KBM-7 (cell line): ENCODE measurements at regions not wholly inside any gene's neighbourhood (a gene's known extent, or its start where the extent isn't known, plus 50 kb on each side); places are given as distances from the start of the nearest gene placed in this dataset.
A peak's percentile ranks its signal among the peaks of the same experiment; 100 is the strongest.

Experiments
- DNase-seq: peaks from one replicate; pipeline ENCODE4 v3.0.0-alpha.2; 2015
- in situ Hi-C: fragments of 300-500 bp; cut with MboI; formaldehyde crosslinking; loops from 2 replicates; pipeline ENCODE4 v1.14.3; 2020; ENCODE audit warnings: low sequenced_read_pairs, low pct_unique_long_range_greater_than_20kb, mixed read lengths

DNA sequence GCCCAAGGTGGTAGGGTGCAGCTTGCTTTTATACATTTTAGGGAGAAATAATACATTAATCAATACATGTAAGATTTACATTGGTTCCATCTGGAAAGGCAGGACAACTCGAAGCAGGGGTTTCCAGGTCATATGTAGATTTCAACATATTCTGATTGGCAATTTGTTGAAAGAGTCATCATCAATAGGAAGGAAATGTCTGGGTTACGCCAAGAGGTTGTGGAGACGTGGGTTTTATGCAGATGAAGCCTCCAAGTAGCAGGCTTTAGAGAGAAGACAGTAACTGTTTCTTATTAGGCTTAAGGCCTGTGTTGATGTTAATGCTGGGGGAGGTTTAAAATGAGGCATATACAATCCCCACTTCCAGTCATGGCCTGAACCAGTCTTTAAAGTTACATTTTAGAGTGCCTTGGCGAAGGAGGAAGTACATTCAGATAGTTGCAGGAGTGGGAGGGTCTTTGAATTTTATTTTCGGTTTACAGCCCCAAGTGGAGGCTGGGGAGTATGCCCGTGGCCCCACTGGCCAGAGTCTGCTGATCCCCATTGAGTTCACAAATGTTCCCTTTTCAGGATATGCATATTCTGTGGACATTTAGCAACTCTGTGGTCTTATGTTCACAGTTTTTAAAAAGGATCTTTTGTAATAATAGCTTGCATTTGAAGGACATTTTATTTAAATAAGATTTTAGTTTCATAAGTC, 166.0 kb upstream of the GDF10 start:
- in situ Hi-C loops: no loop called here
- peak; percentile 58 for DNase-seq

DNA sequence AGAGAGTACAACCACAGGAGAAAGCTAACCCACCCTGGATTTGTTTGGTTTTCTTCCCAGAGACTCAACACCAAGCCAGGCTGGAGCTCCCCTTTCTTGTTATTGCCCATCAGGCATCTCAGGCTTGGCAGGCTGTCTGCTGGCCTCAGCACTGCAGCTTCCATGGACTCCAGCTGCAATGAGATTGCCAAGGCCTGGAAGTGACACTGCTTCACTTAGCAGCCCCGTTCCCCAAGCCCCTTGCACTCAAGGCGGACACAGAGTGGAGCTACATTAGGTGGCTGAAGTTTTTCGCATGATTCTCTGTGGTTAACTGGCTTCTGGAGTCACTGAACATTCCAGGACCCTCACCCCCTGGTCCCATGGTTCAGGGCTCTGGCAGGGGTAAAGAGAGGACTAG, 163.1 kb upstream of the GDF10 start:
- in situ Hi-C loops: no loop called here
- no peak for DNase-seq

DNA sequence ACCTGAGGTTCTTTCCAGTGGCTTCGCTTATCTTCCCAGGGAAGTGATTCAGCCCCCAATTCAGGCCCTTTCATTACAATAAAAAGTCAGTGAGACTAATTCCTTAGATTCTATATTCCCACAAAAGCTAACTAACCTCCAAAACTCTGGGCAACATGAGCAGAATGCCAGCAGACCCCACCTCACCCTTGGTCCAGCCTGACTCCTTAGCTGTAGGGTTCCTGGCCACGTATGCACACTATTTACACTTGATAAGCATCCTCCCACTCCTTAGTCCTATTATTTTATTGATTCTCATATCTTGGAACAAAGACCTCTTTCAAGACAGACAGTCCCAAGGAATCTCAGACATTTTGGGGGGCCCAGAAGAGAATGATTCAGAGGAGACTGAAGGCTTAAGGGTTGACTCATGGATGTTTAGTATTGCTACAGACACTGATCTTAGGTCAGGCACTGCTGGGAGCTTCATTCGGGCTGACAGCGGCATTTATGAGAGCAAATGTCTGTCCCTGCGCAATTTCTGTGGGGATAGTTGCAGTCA, 162.6 kb upstream of the GDF10 start:
- DNase-seq: no peak

DNA sequence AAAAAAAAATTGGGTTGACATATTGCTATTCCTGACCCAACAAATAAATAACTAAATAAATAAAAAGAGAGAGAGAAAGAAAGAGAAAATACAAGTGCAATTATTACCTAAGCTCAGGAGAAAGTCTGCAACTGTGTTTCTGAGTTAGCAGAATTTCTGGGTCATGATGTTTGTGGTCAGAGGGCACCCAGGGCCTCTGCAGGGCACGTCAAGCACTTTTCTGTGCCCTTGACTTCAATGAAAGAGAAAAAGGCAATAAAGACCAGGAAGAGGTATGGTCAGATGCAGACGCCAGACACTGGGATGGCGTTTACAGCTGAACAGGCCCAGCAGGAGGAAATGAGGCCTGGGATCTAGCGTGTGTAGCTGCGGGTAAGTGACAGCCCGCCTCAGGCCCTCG, 160.9 kb upstream of the GDF10 start:
- in situ Hi-C loops: no loop called here
- DNase-seq: no peak

More for the DNA sequence above, 162.6 kb upstream of the GDF10 start:
- in situ Hi-C loops: no loop called here

DNA sequence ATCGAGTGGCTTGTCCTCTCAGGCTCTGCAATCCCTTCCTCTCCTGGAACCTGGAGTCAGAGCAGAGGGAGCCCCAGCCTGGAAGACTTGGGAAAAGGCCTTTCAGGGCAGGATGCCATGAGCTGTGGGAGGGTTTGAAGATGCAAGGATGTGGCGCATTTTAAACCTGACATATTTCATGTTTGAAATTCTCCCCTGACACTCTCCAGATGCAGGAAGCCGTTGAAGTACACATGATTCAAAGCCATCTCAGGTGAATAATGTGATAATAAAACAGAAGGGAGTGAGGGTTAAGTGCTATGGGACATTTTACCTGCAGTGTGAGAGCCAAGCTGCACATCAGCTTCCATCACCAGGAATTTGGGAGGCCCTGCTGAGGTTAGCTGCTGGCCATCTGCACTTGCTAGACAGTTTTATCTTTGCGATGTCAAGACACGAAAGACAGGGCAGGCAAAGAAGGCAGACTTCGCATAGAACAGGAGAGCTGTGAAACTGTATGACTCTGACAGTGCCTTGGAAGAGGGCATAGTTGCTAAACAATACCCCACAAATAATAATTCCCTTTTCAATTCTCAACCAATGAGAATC, 159.1 kb upstream of the GDF10 start:
- DNase-seq: no peak
- in situ Hi-C loops: no loop called here

DNA sequence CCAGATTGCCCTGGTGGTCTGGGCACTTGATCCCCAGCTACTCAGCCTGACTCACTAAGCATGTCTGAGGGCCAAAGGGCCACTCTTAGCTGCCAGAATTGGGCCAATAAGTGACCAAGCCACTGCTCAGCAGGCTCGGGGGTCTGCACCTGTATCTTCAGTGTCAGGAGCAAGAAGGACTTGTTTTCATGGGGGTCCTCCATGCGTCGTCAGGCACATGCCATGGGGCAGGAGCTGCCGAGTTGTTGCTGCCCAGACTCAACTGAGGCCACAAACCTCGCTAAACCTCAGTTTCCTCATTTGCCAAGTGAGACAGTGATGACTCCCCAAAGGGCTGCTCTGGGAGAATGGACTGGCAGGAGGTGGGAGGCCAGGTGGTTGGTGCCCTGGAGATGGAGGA, 158.6 kb upstream of the GDF10 start:
- in situ Hi-C loops: no loop called here
- DNase-seq: no peak

DNA sequence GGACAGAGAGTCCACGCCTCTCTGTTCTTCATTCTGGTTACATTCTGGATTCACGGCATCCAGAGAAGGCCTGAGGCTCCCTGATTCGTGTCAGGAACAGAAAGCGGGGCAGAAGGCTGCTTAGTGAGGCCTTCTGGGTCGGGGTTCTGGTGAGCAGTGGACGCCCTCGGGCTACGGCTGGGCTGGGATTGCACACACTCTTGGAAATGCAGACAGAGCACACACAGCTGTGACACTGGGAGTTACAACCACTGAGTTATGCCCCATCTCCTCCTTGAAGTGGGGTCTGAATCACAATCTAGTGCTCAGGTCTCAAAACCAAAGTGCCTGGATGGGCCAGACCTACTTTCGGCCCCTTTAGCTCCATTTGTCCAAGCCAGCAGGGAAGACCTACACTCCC, 156.9 kb upstream of the GDF10 start:
- in situ Hi-C loops: no loop called here
- DNase-seq: no peak

DNA sequence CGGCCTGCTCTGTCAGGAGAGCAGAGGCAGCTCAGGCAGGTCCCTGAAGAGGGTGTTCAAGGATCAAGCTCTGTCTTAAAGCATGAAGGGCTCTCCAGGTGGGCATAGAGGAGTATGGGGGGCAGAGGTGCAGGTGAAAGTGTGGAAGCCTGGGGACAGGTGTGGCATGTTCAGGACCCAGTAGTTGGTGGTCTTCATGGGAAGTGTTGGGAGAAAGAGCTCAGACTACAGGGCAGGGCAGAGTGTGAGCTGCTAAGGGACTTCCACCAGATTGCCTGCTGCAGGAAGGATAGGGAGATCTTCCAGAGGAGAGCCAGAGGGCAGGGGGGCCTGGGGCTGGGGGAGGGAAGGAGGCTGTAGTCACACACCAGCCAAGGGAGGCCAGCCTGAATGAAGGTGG, 156.5 kb upstream of the GDF10 start:
- in situ Hi-C loops: no loop called here
- DNase-seq: no peak

DNA sequence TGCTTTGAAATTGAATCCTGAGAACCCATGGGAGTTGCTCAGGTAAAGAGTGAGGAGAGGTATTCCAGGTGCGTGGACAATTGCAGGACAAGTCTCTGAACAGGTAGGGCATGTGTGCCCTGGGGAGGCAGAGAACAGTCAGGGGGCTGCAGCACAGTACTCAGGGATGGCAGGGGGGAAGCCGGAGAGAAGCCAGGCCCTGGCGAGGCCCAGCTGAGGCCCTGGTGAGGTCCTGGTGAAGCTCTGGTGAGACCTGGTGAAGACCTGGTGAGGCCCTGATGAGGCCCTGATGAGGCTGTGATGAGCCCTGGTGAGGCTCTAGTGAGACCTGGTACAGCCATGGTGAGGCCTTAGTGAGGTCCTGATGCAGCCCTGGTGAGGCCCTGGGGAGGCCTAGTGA, 155.5 kb upstream of the GDF10 start:
- in situ Hi-C loops: no loop called here
- no peak for DNase-seq

DNA sequence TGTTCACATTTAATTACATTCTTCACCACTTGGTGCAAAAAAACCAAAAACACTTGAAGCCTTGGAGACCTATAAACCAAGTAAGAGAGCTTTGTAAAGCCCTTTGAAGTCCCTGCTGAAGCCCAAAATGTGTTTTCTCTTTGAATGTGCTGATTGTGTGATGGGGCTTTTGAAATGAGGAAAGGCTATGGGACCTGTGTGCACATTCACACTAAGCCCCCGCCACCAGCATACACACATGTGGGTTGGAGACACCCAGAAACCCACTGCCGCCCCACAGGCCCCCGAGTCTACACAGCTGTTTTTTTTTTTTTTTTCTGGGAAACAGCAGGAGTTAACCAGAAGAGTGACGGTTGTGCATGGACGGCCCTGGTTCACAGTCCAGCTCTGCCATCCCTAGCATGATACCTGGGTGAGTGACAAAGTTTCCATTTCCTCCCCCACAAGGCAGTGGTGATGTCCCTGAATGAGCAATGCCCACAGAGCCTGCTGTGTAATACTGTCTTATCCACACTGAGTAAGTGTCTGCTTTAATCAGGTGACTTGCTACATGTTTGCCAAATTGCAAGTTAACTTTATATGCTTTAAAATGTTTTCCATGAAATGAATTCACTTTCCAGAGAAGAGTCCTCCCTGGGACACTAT, 154.6 kb upstream of the GDF10 start:
- DNase-seq: no peak
- in situ Hi-C loops: no loop called here

DNA sequence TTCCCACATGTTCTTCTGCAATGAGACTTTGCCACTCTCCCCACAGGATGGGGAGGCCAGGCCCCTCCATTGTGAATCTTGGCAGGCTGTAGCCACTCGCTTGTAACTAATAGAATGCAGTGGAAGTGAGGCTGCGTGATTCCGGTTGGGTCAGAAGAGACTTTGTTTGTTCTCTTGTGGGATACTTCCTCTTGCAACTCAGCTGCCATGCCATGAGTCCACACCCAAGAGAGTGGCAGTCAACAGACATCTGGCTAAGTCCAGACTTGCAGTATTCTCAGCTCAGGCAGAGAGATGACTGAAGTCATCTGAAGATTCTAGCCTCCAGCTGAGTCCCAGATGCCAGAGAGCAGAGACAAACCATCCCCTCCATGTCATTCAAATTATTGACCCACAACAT, 153.4 kb upstream of the GDF10 start:
- in situ Hi-C loops: no loop called here
- DNase-seq: peak; percentile 15

DNA sequence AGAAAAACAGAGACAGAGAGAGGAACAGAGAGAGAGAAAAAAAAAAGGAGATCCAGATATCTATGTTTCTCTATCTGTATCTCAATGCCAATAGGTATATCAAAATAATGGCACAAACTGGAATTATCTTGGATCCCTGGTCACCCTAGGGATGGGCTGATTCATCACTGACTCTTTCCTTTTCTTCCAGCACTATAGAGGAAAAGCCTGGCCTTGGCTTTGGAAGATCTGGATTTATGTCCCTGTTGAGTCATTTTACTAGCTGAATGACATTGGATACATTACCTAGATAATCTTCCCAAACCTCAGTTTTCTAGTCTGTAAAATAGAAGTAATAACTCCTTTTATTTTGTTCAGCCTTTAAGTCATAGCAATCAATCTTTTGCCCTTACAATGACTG, 152.8 kb upstream of the GDF10 start:
- DNase-seq: no peak
- in situ Hi-C loops: no loop called here

DNA sequence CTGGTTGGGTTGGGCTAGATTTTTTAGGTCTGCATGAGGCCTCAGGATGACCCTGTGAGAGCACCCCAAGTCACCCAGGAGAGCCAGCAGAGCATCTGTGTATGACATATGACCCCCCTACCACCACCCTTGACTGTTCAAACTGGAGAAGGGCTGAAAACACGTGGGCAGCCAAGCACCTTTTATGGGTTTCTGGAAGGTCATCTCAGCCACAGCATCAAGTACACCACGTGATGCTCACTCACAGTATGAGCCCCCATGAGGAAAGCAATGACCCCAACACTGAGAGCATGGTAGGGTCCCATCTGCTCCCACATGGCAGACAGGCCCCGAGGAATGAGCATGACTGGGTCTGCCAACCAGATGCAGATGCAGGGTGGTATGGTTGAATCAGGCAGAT, 149.4 kb upstream of the GDF10 start:
- DNase-seq: no peak
- in situ Hi-C loops: no loop called here

DNA sequence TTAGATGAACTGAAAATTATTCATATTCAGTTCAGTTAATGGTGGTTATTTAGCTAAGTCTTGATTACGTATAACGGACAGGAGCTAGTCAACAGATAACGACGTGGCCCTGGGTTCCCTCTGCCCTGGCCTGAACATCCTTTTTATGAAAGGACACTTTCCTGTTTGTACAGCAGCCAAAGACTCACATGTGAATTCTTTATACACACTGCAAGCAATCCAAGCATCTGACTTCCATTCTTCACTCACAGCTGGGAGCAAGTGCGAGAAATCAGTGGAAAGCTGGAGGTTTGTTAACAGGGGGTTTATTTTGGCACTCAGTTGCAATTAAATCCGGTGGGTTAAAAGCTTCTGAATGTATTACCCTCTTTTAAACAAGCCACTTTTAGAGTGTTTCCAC, 148.1 kb upstream of the GDF10 start:
- DNase-seq: no peak
- in situ Hi-C loops: no loop called here

DNA sequence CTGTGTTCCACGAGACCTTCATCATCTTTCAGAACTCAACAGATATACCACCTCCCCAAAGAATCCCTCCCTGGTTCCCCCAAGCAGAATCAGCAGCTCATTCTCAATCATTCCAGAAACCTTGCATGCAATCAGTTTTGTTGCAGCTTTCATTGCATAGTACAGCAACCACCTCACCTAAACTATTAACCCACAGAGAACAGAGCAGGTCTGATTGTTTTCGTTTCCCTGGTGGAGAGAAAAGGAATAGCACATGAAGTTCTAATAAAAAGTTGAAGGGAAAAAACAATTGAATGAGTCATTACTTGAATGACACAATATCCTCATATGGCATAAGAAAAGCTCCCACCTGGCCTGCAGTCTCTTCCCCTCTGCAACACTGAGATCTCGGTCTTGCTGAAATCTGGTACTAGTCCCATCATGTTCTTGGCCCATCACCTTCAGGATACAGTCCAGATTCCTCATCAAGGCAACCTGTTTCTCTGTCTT, 147.1 kb upstream of the GDF10 start:
- DNase-seq: peak; percentile 25
- in situ Hi-C loops: no loop called here

DNA sequence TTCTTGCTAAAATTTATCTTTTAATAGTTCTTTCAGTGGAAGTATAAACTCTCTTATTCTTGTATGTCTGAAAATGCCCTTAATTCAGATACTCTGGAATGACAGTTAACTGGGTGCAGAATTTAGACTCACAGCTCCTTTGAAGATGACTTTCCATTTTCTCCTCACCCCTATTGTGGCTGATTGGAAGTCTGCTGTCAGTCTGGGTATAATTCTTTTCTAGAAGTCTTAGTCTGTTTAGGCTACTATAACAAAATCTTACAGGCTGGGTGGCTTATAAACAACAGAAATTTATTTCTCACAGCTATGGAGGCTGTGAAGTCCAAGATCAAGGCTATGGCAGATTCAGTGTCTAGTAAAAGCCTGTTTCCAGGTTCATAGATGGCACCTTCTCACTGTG, 145.2 kb upstream of the GDF10 start:
- in situ Hi-C loops: no loop called here
- no peak for DNase-seq

DNA sequence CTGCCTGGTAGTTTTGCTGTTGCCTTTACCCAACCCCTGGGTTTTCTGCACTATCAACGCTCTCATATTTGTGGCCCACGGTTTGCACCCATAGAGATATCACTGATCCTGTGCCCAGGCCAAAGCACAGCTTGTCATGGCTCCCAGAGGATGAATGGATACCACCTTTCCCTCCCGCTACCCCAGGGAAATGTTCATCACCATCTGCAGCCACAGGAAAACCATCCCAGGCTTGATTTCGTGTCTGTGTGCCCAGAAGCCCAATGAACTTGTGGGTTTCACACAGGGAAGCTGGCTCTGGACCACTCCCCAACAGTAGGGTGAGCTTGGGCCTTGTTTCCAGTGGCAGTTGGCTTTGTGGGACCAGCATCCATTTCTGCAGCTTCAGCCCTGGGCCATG, 143.1 kb upstream of the GDF10 start:
- in situ Hi-C loops: no loop called here
- DNase-seq: no peak

DNA sequence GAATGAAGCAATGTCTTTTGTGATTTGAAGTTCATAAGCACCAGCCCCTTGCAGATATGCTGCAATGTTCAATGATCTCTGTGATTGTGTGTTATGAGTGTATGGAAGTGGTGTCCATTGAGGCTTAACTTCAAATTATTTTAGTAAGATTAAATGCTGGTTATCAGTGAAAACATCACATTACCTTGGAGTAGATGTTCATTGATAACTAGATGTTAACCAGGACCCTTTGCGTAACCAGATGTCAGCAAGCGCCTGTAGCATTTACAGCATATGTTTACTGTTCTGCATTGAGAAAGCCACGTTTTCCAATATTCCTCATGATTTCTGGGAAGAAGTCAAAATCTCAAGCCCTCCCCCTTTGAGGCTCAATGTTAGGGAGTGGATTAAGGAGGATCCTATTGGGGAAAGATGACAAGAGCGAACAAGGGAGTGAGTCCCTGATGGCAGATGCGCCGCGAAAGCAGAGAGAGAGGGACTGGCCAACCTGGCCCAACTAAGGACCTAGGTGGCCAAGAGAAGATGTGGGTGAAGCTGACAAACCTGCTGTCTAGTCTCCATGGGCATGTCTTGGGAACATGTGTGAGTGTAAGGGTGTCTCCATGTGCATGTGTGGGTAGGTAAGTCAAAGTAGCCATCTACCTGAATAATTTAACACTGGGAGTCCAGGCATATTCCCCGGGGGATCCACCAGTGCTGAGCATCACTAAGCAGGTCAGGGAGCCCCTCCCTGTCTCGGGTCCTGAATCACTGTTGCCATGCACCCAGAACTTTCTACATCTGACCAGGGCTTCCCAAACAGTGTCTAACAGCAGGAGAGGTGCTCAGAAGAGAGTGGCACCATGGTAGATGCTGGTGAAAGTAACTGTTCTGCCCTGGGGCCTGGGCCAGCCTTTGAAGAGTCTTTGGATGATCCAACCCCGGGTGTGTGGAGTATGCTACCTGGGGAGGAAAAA, 141.6 kb upstream of the GDF10 start:
- in situ Hi-C loops: no loop called here

More for the DNA sequence above, 141.6 kb upstream of the GDF10 start:
- DNase-seq: no peak
